ENCODE measurements at regions not wholly inside any gene's neighbourhood (a gene's known extent, or its start where the extent isn't known, plus 50 kb on each side); places are given as distances from the start of the nearest gene placed in this dataset.

DNA sequence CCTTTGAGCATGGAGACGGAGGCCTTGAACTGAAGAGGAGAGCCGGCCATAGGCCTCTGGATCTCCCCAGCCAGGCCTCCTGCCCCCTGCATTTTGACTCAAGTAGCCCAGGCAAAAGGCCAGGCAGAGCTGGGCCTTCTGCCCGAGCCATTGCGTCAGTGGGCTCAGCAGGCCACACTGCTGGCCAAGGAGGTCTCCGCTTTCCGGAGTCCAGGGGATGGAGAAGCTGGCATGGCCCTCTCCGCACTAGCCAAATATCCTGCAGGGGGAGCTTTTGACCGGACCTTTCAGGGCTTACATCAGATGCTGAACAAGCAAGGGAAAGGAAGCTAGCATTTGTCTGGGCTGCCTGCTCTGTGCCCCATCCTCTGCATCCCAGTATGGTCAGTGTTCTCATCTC, 386.8 kb downstream of the TRIM36 start:
- H4K5ac ChIP-seq (ENCODE audit: insufficient read length, low read depth, low read length) = no peak overlapping the region
- H2BK12ac ChIP-seq (ENCODE audit: low read depth, low read length) = no peak overlapping the region
- no peak for FAIRE-seq
- no peaks in the 10 kb centered on the region for H3K4me1 ChIP-seq (replicated peaks in 1 of 4; ENCODE audit: control insufficient read depth in 3 of 4, insufficient read depth in 4 of 4, low read length in 3 of 4)
- no peak overlapping the region for H3K23ac ChIP-seq (ENCODE audit: insufficient read length)
- no peaks in the 10 kb centered on the region for H3K79me1 ChIP-seq (ENCODE audit: low read depth, low read length)
- H3K4me3 ChIP-seq (ENCODE audit: extremely low read depth in 1 of 4, insufficient read depth in 2 of 4, low read depth in 3 of 4, low read length in 4 of 4) = no peak overlapping the region
- no peak overlapping the region for H2BK5ac ChIP-seq (ENCODE audit: low read depth, low read length)
- H3K27me3 ChIP-seq (replicated peaks in 1 of 4; ENCODE audit: control insufficient read depth in 3 of 4, extremely low read depth in 1 of 4, insufficient read depth in 3 of 4, low read length in 3 of 4) = no peaks in the 10 kb centered on the region
- H2BK20ac ChIP-seq (ENCODE audit: low read length) = no peak overlapping the region
- CTCF ChIA-PET (ENCODE audit: partially characterized antibody) = interaction anchor here (0.6 to 2.2 kb wide), 16 partner anchors 9 to 1170 kb away, joined by 3 to 11 read pairs (median 4); no protein-coding TSS in a partner anchor
- H2BK120ac ChIP-seq (replicated peaks; ENCODE audit: low read depth, low read length) = no peak overlapping the region
- H2AFZ ChIP-seq (ENCODE audit: low read length) = no peak overlapping the region
- DNase-seq (ENCODE audit: low read depth in 1 of 2, low spot score in 2 of 2) = peak in 1 of 2 experiments; percentile 56
- H3K9me3 ChIP-seq (ENCODE audit: insufficient read depth in 2 of 2, low read depth in 1 of 2, low read length in 1 of 2) = no peaks in the 10 kb centered on the region
- H3K4ac ChIP-seq (replicated peaks; ENCODE audit: insufficient read length, low read depth, low read length) = no peak overlapping the region
- no peak overlapping the region for H2AK5ac ChIP-seq (ENCODE audit: low read depth, low read length)
- H3K27ac ChIP-seq (ENCODE audit: low read depth, low read length) = no peak overlapping the region
- no peak overlapping the region for H2BK15ac ChIP-seq (ENCODE audit: low read length)
- H4K20me1 ChIP-seq (replicated peaks in 1 of 2; ENCODE audit: control insufficient read depth in 1 of 2, insufficient read depth in 2 of 2, low read length in 2 of 2) = no peaks in the 10 kb centered on the region
- H3K79me2 ChIP-seq (ENCODE audit: control insufficient read depth in 1 of 2, insufficient read depth in 2 of 2, low read length in 2 of 2) = no peaks in the 10 kb centered on the region
- POLR2A ChIA-PET (ENCODE audit: partially characterized antibody) = interaction anchor here (1.1 kb wide), 1 partner anchor 12 kb away, joined by 4 read pairs; no protein-coding TSS in a partner anchor
- H3K4me2 ChIP-seq (ENCODE audit: insufficient read depth in 1 of 2, low read depth in 2 of 2, low read length in 2 of 2) = no peak overlapping the region
- no peak overlapping the region for H3K56ac ChIP-seq (replicated peaks; ENCODE audit: insufficient read length, low read depth, low read length)
- H3K14ac ChIP-seq (ENCODE audit: insufficient read length) = no peak overlapping the region
- no peak overlapping the region for H4K8ac ChIP-seq (ENCODE audit: extremely low read depth, insufficient read depth, low read length)
- TF ChIP-seq, protein P1, sequence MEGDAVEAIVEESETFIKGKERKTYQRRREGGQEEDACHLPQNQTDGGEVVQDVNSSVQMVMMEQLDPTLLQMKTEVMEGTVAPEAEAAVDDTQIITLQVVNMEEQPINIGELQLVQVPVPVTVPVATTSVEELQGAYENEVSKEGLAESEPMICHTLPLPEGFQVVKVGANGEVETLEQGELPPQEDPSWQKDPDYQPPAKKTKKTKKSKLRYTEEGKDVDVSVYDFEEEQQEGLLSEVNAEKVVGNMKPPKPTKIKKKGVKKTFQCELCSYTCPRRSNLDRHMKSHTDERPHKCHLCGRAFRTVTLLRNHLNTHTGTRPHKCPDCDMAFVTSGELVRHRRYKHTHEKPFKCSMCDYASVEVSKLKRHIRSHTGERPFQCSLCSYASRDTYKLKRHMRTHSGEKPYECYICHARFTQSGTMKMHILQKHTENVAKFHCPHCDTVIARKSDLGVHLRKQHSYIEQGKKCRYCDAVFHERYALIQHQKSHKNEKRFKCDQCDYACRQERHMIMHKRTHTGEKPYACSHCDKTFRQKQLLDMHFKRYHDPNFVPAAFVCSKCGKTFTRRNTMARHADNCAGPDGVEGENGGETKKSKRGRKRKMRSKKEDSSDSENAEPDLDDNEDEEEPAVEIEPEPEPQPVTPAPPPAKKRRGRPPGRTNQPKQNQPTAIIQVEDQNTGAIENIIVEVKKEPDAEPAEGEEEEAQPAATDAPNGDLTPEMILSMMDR (IDR thresholded peaks at IDR 0.05; ENCODE audit: control extremely low read depth in 1 of 3, insufficient read depth in 1 of 3, low read depth in 1 of 3, low read length in 3 of 3) = peak; percentile 39 to 51 (median 49)
- TF ChIP-seq BCL11A (IDR thresholded peaks at IDR 0.05; ENCODE audit: low read depth in 2 of 2, low read length in 2 of 2) = no peak
- TF ChIP-seq TBP (IDR thresholded peaks at IDR 0.05; ENCODE audit: low read depth, low read length) = no peak
- TF ChIP-seq TEAD4 (IDR thresholded peaks at IDR 0.05; ENCODE audit: low read depth, low read length) = no peak
- peak; percentile 42 to 60 for TF ChIP-seq RAD21 (IDR thresholded peaks at IDR 0.05 in 1 of 2, conservative IDR thresholded peaks at IDR 0.05 in 1 of 2; ENCODE audit: low read depth in 2 of 2, low read length in 2 of 2)
- H3K18ac ChIP-seq (ENCODE audit: extremely low read depth, low read length) = no peak overlapping the region
- WGBS, 2 experiments (ENCODE audit: extremely low coverage in 1 of 2, insufficient coverage in 1 of 2, insufficient read length in 1 of 2, insufficient replicate concordance in 2 of 2, low coverage in 1 of 2, low lambda C conversion rate in 2 of 2, missing lambda C conversion rate in 1 of 2) = 78% methylated on average over 8 of the region's 8 CpGs; no CpG with 5 or more reads in 1 of the 2 experiments
- H4K91ac ChIP-seq (replicated peaks; ENCODE audit: insufficient read length, low read length) = no peak overlapping the region
- no peak overlapping the region for H3K9ac ChIP-seq (replicated peaks in 1 of 4; ENCODE audit: extremely low read depth in 1 of 4, low read depth in 3 of 4, low read length in 3 of 4)
- no peaks in the 10 kb centered on the region; the same call in 1 of the 2 replicates for H3K23me2 ChIP-seq (ENCODE audit: low read depth, low read length)
- no peaks in the 10 kb centered on the region; a peak in 1 of 8 replicates for H3K36me3 ChIP-seq (ENCODE audit: control insufficient read depth in 2 of 4, insufficient read depth in 4 of 4, low read length in 3 of 4)

Data from H1 (cell line).